GM18909 (cell line): ENCODE measurements at regions not wholly inside any gene's neighbourhood (a gene's known extent, or its start where the extent isn't known, plus 50 kb on each side); places are given as distances from the start of the nearest gene placed in this dataset.
"Not testable (repeated sequence)": the region's sequence is repeated elsewhere in the genome, so short reads cannot be mapped to it uniquely, and the experiment has no call there.

Experiments used
- ATAC-seq: cut with Tn5 transposase; IDR thresholded peaks from one replicate; pipeline ENCODE4 v1.9.1; 2021; ENCODE audit warnings: mild to moderate bottlenecking; ENCODE audit not compliant: unreplicated experiment, poor library complexity

DNA sequence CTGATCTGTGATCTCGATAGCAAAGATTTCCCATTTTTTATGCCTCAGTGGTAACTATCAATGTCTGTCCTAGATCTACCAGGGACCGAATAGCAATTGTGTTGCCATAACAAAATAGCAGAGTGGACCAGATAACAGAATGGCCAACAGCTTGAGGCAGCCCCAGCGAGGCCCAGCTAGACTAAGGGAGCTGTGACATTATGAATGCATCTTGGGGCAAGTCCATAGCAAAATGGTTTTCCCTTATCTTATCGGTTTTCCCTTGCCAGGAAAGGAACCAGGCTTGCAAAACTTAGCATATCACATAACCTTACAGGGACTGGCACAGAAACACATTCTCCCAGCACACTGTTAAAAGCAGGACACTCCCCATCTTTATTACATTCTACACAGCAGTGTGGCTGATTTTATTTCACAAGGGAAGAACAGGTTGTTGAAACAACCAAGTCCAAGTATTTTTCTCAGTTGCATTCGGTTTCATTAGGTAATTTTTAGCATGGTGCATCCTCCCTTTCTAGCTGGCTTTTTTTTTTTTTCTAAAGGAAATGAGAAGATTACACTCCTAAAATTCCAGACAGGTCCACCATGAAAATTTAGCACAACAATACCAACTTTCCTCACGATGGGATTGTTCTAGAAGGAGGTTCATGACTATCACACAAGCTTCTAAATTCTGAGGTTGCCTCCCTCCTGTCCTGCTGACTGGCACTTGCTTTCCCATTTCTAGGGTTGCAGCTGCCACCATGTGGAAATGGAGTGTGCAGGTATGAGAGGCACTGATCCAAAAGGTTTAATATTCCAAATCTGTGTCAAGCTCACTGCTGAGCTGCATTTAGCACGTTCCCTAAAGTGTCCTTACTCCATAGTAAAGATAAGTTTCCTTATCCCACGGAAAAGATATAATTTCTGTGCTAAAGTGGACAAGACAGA, 97.0 kb upstream of the SLC35G4 start:
- ATAC-seq = no peak

DNA sequence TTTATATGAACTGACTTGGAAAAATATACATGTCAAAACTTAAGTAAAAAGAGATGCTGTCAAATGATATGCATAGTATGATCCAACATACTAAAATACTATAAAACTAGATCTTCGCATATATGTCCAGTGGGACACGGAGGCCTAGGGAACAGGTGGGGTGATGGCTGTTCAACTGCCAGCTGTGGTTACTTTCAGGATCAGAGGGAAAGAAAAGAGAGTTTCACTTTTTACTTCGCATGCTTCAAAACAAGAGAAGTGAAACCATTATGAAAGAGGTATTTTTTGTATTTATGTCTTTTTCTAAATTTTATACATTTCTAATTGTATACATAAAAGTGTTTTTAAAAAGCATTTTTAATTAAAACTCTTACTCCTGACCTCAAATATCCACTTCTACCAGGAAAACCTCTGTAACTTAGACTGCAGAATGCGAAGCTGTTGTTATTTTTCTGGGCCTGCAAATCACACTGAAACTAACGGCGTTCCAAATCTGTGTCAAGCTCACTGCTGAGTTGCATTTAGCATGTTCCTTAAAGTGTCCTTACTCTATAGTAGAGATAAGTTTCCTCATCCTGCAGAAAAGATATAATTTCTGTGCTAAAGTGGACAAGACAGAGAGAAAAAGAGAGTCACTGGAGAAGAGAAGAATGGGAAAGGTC, 97.8 kb upstream of the SLC35G4 start:
- peak; percentile 72 for ATAC-seq

- ATAC-seq = no peak
These were observed 102.5 kb upstream of the SLC35G4 start for GRCh38 chr18:11506856-11507255.

DNA sequence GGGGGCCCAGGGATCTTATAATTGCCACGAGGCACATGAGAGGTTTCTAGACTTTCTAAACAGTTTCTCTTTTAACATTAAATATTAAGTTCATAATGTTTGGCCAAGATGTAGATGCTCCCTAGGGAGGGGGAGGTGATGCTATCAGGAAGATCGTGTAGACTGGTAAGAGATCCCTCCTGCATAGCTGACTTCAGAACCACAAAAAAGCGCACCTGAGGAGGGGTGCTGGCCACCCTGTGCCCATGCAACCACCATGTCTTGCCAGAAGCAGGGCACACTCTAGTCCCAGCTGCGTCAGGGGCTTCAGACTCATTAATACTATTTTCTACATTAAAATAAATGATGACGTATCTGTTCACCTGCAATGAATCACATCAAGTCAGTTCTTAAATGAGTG, 103.4 kb upstream of the SLC35G4 start:
- no peak for ATAC-seq

DNA sequence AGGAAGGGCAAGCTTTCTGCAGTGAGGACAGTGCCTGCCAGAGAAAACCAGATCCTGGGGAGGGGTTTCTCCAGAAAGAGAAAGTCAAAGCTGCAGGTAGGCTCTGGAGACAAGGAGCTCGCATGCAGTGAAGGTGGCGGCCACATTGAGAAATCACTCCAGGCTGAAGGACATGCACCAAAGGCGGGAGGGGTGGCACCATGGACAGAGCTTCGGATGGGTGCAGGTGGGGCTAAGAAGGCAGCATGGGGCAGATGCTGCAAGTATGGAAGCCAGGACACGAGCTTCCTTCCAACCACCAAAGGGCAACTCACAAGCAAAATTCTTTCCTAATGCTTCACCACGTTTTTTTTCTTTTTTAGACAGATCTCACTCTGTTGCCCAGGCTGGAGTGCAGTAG, 104.4 kb upstream of the SLC35G4 start:
- ATAC-seq = no peak

DNA sequence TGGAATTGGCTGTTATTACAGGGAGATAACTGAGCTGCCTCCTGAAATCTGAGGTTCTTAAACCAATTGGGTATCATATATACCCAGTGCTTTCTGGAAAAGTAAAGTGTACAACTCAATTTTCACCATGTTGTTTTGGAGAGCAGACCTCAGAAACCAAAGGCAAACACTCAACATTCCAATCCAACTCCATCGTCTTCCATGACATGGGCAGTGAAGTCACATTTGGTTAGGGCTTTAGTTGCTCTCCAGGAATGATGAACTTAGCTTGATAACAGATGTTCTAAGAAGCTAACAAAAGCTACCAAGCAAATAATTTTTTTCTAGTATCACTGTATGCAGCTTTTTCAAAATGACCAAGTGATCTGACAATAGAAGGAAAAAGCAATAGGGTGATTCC, 107.0 kb upstream of the SLC35G4 start:
- ATAC-seq = no peak

DNA sequence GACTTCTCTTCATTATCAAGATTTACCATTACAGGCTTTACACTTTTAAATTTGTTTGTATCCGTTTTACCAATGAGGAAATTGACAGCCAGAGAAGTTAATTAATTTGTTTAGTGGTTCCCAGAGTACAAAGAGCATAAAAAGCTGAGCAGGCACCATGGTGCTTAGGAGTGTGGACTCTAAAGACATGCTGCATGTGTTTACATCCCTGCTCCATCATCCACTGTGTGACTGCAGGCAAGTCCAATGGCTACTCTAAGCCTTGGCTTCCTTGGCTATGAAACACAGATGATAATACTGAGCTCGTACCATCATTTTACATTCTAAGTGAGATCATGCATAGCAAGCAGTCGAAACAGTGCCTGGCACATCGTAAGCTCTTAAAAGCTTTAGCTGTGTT, 108.0 kb upstream of the SLC35G4 start:
- no peak for ATAC-seq

- ATAC-seq = no peak
These were observed 109.0 kb upstream of the SLC35G4 start for GRCh38 chr18:11500153-11501122.

DNA sequence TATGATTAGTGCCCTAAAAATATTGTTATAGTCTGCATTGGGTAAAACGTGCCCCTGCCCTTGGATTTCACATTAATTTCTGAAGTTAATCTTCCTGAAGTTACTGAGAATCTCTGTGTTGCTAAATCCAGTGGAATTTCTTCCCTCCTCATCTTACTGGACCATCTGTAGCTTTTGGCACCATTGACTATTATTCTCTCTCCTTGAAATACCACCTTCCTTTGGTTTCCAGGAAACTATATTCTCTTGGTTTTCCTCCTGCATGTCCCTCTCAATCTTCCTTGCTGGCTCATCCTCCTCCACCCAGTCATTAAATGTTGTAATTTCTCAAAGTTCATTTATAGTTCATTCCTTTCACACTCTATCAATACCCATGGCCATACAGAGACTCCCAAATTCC, 110.6 kb upstream of the SLC35G4 start:
- no peak for ATAC-seq

DNA sequence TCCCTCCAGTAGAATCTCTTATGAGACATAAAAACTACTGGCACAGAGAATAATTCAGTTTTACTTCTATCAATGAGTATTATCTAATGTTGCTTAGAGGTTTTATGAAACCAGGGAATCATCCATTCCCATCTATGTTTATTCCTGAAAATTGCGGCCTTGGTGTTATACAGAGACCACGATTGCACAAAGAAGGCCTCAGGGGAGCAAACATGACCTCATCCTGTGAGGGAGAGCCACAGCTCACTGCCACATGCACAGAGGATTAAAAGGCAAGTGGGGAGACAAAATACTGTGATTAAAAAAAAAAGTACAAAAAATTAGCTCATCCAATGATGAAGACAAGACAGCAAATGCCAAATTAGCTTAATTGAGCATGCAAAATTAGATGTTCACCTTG, 111.8 kb upstream of the SLC35G4 start:
- no peak for ATAC-seq

DNA sequence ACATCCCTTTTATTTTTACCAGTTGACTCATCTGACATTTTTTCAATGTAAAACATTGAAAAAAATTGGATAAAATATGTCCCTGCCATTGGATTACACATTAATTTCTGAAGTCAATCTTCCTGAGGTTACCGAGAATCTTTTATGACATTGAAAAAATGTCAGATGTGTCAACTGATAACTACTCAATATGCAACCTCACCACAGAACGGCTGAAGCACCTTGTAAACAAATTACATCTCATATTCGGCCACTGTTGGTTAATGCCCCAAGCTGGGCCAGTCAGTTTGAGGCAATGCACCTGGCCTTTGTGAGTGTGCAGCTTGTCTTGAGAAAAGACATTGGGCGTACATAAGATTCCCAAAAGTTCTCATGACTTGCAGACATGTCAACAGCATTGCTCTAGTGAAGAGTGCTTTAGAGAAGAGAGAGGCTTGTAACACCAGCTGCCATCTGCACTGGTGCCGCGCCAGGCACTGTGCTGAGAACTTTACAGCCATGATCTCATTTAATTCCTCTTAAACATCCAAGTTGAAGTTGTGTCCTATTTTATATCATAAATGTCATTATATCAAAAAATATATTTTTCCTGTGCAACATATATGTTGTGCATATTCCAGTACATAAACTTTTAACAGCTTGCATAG, 112.7 kb upstream of the SLC35G4 start:
- no peak for ATAC-seq

DNA sequence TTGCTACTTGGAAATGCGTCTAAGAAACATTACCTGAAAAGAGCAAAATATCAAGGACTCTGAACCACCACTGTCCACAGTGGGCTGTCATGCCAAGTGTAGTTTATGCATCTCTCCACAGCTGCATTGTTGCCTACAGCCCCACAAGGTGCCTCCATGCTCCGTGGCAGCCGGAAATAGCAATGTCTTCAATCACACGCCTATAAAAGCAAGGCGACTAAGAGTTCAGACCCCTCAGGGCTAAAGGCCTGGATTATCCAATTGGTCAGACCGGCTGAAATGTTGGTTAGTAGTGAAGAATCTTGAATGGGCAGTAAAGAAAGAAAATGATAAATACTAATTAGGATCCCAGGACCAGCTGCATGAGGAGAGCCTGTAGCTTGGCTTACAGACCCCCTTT, 114.0 kb upstream of the SLC35G4 start:
- ATAC-seq = no peak

DNA sequence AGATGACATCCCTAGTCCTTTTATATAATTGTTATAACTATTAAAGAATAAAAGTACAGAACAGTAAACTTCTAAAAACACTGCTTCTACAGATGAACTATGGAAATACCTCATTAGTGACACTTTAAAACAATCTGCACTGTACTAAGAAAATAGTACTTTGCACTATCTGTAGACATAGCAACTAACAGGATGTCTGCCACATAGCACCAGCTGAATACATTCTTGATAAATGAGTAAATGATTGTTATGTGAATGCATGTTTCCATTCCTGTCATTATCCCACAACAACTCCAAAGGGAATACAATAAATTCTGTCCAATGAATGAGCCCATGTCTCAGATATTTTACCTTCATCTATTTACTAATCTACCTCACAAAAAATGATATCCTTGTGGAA, 115.3 kb upstream of the SLC35G4 start:
- ATAC-seq = no peak

GRCh38 chr18:11489266-11489899, 120.0 kb upstream of the SLC35G4 start:
- no peak for ATAC-seq

DNA sequence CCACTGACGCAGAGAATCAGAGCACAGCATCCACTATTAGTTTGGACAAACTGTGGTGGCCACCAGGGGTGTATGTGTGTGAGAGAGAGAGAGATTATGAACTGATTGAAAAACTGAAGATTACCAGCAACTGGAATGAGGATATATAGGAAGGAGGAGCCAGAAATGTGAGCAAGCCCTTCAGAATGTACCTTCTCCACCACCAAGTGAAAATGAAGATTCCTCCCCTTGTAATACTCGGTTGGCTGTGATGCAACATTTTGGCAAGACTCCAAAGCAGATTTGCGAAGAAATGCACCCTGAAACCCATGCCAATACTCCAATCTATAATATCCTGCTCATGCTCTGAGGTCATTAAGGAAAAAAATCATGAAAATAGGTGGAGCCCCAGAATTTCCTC, 121.2 kb upstream of the SLC35G4 start:
- no peak for ATAC-seq

DNA sequence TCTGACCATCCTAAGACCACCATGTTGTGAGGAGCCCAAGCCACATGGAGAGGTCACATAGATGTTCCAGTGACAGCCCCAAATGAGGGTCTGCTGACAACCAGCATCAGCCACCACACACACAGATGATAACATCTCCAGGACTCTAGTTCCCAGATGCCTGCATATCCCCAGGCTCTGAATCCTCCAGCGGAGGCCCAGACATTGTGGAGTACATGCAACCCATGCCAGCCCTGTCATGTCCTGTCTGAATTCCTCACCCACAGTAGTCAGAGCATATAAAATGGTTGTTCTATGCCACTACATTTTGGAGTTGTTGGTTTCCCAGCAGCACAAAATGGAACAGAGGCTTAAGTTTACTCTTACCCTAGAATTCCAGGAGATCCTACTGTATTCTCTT, 122.0 kb upstream of the SLC35G4 start:
- no peak for ATAC-seq

- ATAC-seq = no peak
These were observed 127.1 kb upstream of the SLC35G4 start for GRCh38 chr18:11482271-11482670.

GRCh38 chr18:11480692-11481091, 128.7 kb upstream of the SLC35G4 start:
- ATAC-seq = no peak

DNA sequence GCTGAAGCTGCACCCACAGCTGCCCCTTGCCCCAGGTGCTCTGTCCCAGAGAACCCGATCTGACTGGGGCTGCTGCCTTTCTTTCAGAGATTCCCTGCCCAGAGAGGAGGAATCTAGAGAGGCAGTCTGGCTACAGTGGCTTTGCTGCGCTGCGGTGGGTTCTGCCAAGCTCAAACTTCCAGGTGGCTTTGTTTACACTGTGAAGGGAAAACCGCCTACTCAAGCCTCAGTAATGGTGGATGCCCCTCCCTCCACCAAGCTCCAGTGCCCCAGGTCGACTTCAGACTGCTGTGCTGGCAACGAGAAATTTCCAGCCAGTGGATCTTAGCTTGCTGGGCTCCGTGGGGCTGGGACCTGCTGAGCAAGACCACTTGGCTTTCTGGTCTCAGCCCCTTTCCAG, 130.4 kb upstream of the SLC35G4 start:
- not testable (repeated sequence) for ATAC-seq

- no peak for ATAC-seq
These were observed 138.5 kb upstream of the SLC35G4 start for GRCh38 chr18:11470941-11471340.
